Heart right ventricle (tissue), 16 donors: ENCODE measurements at regions not wholly inside any gene's neighbourhood (a gene's known extent, or its start where the extent isn't known, plus 50 kb on each side); places are given as distances from the start of the nearest gene placed in this dataset.

Experiments
- ATAC-seq, 8 donors: fragments of 200-7000 bp; cut with Tn5 transposase; one replicate each; pipeline ENCODE4 v1.9.1; 2020; ENCODE audit warnings: mild to moderate bottlenecking in 8 of 8, moderate library complexity in 8 of 8, moderate number of reproducible peaks in 1 of 8
- DNase-seq, 2 donors: peaks; one replicate each; pipeline ENCODE4 v3.0.0-alpha.2; 2020
- H3K27ac ChIP-seq, 10 donors: fragments of 200-600 bp; sonication (generic) in 2 of 10; one replicate each; pipeline versions ENCODE4 v1.5.0 to v1.8.0; 2020 to 2022; ENCODE audit warnings: mild to moderate bottlenecking in 3 of 10
- H3K27me3 ChIP-seq, 7 donors: fragments of 200-600 bp; one replicate each; pipeline ENCODE4 v1.8.0; 2021 to 2022; ENCODE audit warnings: mild to moderate bottlenecking in 2 of 7
- H3K36me3 ChIP-seq, 9 donors: fragments of 200-600 bp; sonication (generic) in 1 of 9; one replicate each; pipeline versions ENCODE4 v1.5.0 to v1.8.0; 2020 to 2022; ENCODE audit warnings: mild to moderate bottlenecking in 2 of 9
- H3K4me1 ChIP-seq, 9 donors: fragments of 200-600 bp; sonication (generic) in 1 of 9; one replicate each; pipeline versions ENCODE4 v1.5.0 to v1.8.0; 2020 to 2022; ENCODE audit warnings: mild to moderate bottlenecking in 4 of 9
- H3K4me3 ChIP-seq, 10 donors: fragments of 200-600 bp; sonication (generic) in 2 of 10; one replicate each; pipeline versions ENCODE4 v1.5.0 to v1.8.0; 2020 to 2022; ENCODE audit warnings: mild to moderate bottlenecking in 7 of 10, moderate library complexity in 2 of 10
- H3K9me3 ChIP-seq, 11 donors: fragments of 200-600 bp in 10 of 11; sonication (generic) in 2 of 11; one replicate each; pipeline versions ENCODE4 v1.5.0 to v1.8.0; 2013 to 2022; ENCODE audit warnings: mild to moderate bottlenecking in 2 of 11, control low read depth in 1 of 11, moderate library complexity in 1 of 11
- CTCF ChIP-seq, 9 donors: fragments of 200-600 bp; sonication (generic) in 2 of 9; IDR thresholded peaks; one replicate each; pipeline versions ENCODE4 v1.5.0 to v1.8.0; 2021 to 2022; ENCODE audit warnings: antibody characterized with exemption in 9 of 9, mild to moderate bottlenecking in 5 of 9, moderate library complexity in 1 of 9
- WGBS, 2 donors: extraction: QIAGEN DNeasy Blood & Tissue Kit; methylation state at CpG; one replicate each; pipeline ENCODE4 v1.1.7; 2013; ENCODE audit warnings: inconsistent platforms in 1 of 2; 5-methylcytosine and 5-hydroxymethylcytosine counted together
- intact Hi-C, 10 donors: fragments of 100-400 bp; cut with DNase I; formaldehyde crosslinking; loops; one replicate each; pipeline versions ENCODE4 v1.11.1 to v1.14.2; 2022
- donor health status: Arrhythmogenic right ventricular cardiomyopathy.
- donor health status: ischemic (EF 13 %, LVEDD 7.1; RV severe dilation, severe dysfunction).
- donor health status: healthy with polysubstance abuse.
- donor health status: DM: no; HTN: yes; CAD: no.
- donor health status: DM: no; HTN: no; CAD: no.
- donor health status: ischemic (EF 25% LVEDD 6.9; RV normal size, moderate dysfunction).
- donor health status: ischemic (EF 25% LVEDD 5.7; RV mildly dilated, moderate dysfunction).
- donor health status: healthy.
- donor health status: DM: yes; HTN: yes; CAD: no.
- donor health status: Ischemic cardiomyopathy.
- donor health status: ischemic (EF 35%, LVEDD 5.7; RV mildly dilated, moderate dysfunction).
- donor health status: nonischemic (EF 11% LVEDD 7.7; RV severe dilation, severe dysfunction).
- donor health status: DM: yes; HTN: yes; CAD: no.
- donor health status: PGD.
- donor health status: ischemic (EF 29% LVEDD 5.4; RV normal size, mild dysfunction).
- donor health status: nonischemic (EF 23%, LVEDD 6.1; RV moderate dilation, normal function).

DNA sequence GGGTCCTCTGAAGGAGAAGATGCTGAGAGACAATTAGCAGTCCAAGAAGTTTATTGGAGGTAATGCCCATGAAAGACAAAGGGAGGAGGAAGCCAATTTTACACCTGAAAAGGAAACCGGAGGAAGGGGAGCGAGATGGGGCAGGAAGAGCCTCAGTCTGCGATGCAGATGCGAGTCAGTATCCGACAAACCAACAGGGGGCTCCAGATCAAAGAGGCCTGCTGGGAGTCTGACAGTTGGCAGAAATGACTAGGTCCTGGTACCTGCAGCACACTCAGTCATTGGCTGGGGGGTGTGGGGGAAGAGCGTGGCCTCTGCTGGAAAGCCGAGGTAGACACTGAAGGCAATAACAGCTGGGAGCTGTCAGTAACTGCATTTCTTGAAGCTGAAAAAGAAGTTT, 231.1 kb upstream of the CENPE start:
- no peak for TF ChIP-seq CTCF (IDR thresholded peaks at IDR 0.05)
- WGBS, 2 donors = 15 to 29% methylated on average over 7 of the region's 7 CpGs
- DNase-seq (no peak), ATAC-seq (no peak)
- H3K36me3 ChIP-seq = no peaks in the 10 kb centered on the region
- H3K4me3 ChIP-seq = no peak overlapping the region
- H3K27me3 ChIP-seq = no peaks in the 10 kb centered on the region
- no peaks in the 10 kb centered on the region for H3K4me1 ChIP-seq
- peaks cover 0 to 2% (median 0%) of the 10 kb centered on the region in 11 donors for H3K9me3 ChIP-seq
- H3K27ac ChIP-seq = no peak overlapping the region
- intact Hi-C loops = no loop called here

- Histone ChIP-seq H3K9me3 (peaks cover 0 to 2% (median 0%) of the 10 kb centered on the region in 11 donors), H3K36me3 (no peaks in the 10 kb centered on the region), H3K27me3 (no peaks in the 10 kb centered on the region), H3K4me1 (no peaks in the 10 kb centered on the region), H3K4me3 (no peak overlapping the region), H3K27ac (no peak overlapping the region)
- intact Hi-C loops = no loop called here
- no peak for DNase-seq
- TF ChIP-seq CTCF (IDR thresholded peaks at IDR 0.05) = no peak
- 84 to 90% methylated on average over 1 of the region's 1 CpG for WGBS, 2 donors
- ATAC-seq = no peak
These were observed 227.3 kb upstream of the CENPE start for GRCh38 chr4:103425406-103425805.

DNA sequence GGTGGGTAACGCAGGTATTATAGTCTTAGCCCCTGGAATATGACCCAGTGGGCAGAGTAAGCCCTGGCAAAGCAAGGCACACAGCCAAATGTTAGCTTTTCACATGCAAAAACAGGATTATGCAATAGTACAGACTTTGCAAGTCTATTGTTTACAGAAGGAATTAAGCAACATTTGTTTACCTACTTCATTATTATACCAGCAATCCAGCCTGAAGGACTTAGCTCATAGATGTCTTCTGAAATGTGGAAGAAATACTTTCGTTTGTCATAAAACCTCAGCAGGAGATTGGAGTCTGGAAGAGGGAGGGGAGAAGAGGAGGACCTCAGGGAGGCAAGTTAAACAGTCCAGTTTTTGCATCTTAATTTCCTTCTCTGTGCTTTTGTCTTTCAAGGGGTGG, 226.7 kb upstream of the CENPE start:
- DNase-seq (no peak), ATAC-seq (no peak)
- TF ChIP-seq CTCF (IDR thresholded peaks at IDR 0.05) = no peak
- H3K4me3 ChIP-seq = no peak overlapping the region
- intact Hi-C loops = no loop called here
- no peak overlapping the region for H3K27ac ChIP-seq
- no peaks in the 10 kb centered on the region for H3K4me1 ChIP-seq
- no peaks in the 10 kb centered on the region for H3K36me3 ChIP-seq
- H3K27me3 ChIP-seq = no peaks in the 10 kb centered on the region
- H3K9me3 ChIP-seq = peaks cover 0 to 2% (median 0%) of the 10 kb centered on the region in 11 donors
- WGBS, 2 donors = 29 to 42% methylated on average over 2 of the region's 2 CpGs

DNA sequence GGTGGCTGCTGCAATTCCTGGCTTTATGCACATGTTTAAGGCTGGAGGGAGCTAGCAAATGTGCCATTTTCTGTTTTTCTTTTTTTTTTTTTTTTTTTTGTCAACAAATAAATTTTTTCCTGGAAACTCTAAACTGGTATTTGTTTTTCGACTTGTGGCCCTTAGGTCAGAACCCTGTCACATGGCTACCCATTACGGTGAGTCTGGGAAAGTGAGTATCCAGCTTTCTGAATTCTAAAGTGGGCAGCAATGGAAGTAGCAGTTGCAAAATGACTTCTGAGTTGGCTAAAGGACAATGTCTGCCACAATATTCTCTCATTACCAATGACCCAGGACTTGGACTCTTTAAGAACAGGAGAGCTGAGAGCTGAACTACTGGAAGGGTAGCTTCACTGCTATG, 225.1 kb upstream of the CENPE start:
- Histone ChIP-seq H3K4me3 (no peak overlapping the region), H3K27me3 (no peaks in the 10 kb centered on the region), H3K9me3 (peaks cover 0 to 2% (median 0%) of the 10 kb centered on the region in 11 donors), H3K27ac (no peak overlapping the region), H3K4me1 (no peaks in the 10 kb centered on the region), H3K36me3 (no peaks in the 10 kb centered on the region)
- intact Hi-C loops = no loop called here
- DNase-seq (no peak), ATAC-seq (no peak)
- 79% methylated on average over 2 of the region's 2 CpGs for WGBS, 2 donors
- no peak for TF ChIP-seq CTCF (IDR thresholded peaks at IDR 0.05)
